Anterior cingulate cortex (tissue), 58 donors: ENCODE measurements at regions not wholly inside any gene's neighbourhood (a gene's known extent, or its start where the extent isn't known, plus 50 kb on each side); places are given as distances from the start of the nearest gene placed in this dataset.
A peak's percentile ranks its signal among the peaks of the same experiment; 100 is the strongest.

ENCODE experiments used
- DNase-seq, 58 donors: peaks; one replicate each; lab custom pipeline; 2025; lab: John Stamatoyannopoulos, UW

DNA sequence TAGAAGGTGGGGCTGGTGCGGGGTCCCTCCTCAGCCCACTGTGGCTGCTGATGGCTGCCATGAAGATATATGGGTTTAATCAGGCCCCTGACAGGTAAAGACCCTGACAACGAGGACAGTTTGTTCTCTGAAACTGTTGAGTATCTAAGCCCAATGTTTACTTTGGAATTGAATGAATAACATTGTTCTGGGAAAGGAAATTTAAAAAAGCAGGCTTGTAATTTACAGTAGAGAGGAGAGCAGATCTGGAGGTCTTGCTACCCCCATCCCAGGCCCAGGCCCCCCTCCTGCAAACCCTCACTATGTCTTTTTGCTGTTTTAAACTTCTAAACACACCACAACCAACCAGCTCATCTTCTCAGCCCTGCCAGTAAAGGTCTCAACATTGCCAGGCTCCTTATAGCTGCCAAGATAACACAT lies 171.3 kb downstream of the CDC5L start:
- no peak for DNase-seq

DNA sequence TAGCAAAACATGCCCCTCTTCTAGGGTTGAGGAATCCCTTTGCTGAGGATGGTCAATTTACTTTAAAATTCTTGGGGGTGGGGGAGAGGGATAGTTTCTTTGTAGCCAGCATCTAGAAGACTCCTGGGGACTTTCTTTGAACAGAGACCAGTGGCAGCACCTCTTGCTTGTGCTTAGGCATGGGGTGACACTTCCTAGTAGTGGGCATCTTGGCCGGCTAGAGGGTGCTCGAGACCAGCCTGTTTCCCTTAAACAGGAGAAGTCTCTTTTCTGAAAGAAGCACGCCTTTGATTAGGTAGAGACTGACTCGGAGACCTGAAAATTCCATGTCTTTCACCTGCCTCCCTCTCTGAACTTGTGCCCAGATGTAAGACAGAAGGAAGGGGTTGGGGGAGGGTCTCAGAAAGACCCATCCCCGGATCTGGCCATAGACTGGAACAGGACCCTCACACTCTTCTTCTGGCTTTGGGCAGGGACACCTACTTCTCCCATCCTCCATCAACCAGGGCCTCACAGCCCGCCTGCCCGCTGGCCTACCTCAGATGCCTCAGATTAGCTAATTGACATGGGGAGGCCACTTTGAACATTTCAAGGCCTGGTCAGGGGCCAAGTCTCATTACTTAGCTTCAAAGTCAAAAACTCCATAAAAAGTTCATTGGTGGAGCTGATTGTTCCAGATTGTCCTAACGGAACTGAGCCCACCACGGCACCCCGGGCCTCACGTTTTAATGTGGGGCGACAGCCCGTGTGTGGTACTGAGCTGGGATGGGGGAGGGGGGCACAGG lies 172.2 kb downstream of the CDC5L start:
- DNase-seq = no peak

GRCh38 chr6:44560458-44561059 lies 173.1 kb downstream of the CDC5L start:
- no peak for DNase-seq

- no peak for DNase-seq
Measured at GRCh38 chr6:44561060-44561623, 173.6 kb downstream of the CDC5L start.

GRCh38 chr6:44561832-44562665 lies 174.5 kb downstream of the CDC5L start:
- DNase-seq = no peak

- DNase-seq = no peak
Measured at GRCh38 chr6:44563397-44563796, 175.9 kb downstream of the CDC5L start.

- no peak for DNase-seq
Measured at GRCh38 chr6:44564906-44565524, 177.5 kb downstream of the CDC5L start.

GRCh38 chr6:44567406-44567805 lies 179.9 kb downstream of the CDC5L start:
- peak in 1 of 58 donors; percentile 23 for DNase-seq

- DNase-seq = no peak
Measured at GRCh38 chr6:44569131-44569530, 181.6 kb downstream of the CDC5L start.

DNA sequence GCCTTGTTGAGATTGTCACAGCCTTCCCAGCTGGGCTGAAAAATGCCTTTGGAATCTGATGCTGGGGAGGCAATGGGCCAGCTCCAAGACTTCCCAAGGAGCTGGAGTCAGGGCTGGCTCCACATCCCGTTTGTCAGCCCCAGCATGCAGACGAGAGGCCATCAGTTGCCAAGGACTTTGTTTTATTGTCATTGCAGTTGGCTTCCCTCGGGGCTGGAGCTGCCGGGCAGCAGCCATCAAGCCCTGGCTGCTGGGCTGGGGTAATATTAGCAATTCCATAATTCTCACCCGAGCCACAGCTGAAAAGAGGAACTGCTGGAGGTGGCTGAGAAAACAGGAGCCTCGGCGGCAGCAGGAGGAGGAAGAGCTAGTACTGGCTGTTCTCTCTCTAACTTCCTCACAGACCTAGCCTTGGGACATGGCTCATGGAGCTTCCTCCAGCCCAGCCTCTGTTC lies 182.5 kb downstream of the CDC5L start:
- DNase-seq = peak in 38 of 58 donors; percentile 3 to 78 (median 38)

DNA sequence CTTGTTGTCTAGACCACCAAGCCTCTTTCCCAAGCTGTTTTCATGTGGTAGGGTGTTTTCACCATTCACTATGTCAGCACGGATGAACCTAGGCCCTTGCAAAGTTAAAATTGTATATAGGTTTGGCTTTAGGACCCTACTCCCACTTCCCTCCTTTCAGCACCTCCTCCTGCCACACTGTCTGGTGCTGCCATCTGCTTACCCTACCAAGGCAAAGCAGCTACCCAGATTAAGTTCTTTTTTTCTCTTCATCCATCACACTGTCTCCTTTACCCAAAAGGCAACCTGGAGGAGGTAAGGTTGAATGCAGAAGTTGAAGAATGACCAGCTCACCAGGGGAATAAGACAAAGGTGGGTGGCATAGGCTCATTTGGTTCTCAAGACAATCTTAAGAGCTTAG lies 184.0 kb downstream of the CDC5L start:
- no peak for DNase-seq

DNA sequence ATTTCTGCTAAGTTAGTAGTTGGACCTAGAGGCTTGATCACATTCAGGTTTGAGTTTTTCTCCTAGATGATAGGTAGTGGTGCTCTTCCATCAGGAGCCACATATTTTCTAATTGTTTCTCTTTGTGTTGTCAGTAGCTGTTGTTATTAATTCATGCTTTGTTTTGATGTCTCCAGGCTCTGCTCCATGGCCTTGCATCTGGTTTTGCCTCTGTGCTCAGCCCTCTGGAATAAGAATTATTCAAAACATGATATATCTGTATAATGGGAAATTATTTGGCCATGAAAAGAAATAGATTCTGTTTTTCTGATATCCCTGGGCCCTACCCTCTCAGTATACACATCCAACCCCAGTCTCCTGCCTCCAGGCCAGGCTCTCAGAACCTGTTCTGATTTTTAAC lies 184.8 kb downstream of the CDC5L start:
- DNase-seq = no peak

GRCh38 chr6:44575644-44576043 lies 188.1 kb downstream of the CDC5L start:
- no peak for DNase-seq

DNA sequence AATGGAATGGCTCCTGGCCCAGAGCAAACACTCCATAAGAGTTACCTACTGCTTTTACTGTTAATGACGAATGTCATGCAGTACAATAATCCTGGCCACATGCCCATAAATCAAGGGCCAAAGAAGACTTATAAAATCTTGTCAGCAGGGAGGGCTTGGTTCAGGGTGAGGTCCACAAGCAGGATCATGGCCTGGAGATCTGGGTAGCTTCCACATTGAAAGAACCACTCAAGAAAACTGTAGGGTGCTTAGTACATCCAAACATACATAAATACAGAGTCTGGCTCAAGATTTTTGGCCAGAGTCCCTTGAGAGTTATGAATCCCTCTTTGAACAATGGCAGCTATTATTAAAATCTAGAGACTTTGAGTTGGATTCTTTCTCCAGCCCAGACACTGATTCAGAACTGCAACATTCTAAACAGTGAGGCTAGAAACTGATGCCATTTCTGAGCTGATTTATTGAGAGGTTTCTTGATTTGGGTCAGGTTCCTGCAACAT lies 188.7 kb downstream of the CDC5L start:
- no peak for DNase-seq

DNA sequence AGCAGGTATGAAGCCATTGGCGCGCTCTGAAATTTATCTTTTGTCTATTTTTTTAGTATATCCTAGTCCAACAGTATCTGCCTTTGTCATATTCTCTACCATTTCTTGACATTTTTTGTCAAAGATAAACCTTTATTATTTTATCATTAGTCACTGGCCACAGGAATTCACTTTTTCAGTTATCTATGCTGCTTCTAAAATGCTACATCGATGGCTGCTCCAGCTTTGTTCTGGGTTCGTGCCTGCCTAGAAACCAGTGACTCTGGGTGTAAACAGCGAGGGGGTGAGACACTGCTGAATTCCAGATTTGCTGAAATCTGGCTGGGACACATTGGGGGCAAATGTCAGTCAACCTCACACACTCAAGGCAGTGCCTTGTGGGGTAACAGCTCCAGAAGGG lies 193.4 kb downstream of the CDC5L start:
- DNase-seq = no peak

DNA sequence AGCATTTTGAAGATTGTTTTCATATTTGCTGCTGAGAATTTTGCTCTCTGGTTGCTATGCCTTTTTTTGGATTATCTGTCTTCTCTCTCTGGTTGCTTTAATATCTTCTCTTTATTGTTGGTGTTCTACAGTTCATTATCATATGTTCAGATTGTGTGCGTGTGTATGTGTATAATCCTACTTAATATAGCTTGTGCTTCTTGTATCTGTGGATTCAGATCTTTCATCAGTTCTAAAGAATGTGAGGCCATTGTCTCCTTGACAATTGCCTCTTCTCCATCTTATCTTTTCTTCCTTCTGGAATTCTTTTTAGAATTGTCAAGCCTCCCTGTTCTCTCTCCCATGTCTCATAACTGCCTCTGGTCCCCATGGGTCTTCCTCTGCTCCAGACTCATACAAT lies 195.4 kb downstream of the CDC5L start:
- DNase-seq = no peak

GRCh38 chr6:44590471-44590870 lies 203.0 kb downstream of the CDC5L start:
- DNase-seq = no peak

GRCh38 chr6:44593539-44593944 lies 206.0 kb downstream of the CDC5L start:
- peak in 3 of 58 donors; percentile 10 to 26 (median 15) for DNase-seq

GRCh38 chr6:44594481-44594880 lies 207.0 kb downstream of the CDC5L start:
- no peak for DNase-seq

- no peak for DNase-seq
Measured at GRCh38 chr6:44598679-44599078, 211.2 kb downstream of the CDC5L start.
